ENCODE measurements at regions not wholly inside any gene's neighbourhood (a gene's known extent, or its start where the extent isn't known, plus 50 kb on each side); places are given as distances from the start of the nearest gene placed in this dataset.

DNA sequence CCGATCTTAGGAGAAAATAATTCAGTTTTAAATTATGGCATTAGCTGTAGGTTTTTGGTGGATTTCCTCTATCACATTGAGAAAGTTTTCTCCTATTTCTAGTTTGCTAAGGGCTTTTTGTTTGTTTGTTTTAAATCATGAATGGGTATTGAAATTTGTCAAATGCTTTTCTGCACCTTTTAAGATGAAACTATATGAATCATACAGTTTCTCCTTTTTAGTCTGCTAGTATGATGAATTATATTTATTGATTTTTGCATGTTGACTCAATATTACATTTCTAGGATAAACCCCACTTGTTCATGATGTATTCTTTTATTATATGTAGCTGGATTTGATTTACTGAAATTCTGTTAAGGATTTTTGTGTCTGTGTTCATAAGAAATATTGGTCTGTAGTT is 70.3 kb upstream of the PIP4K2A start:
- no peaks in the 10 kb centered on the region for H3K4me1 ChIP-seq (ENCODE audit: control insufficient read depth, insufficient read depth, low read length)
- POLR2A ChIA-PET, result no interaction called here
- H3K27me3 ChIP-seq (replicated peaks in 1 of 2; ENCODE audit: control insufficient read depth in 2 of 2, insufficient read depth in 2 of 2, low read length in 1 of 2), result no peaks in the 10 kb centered on the region
- DNase-seq (ENCODE audit: low read depth, low spot score) (no peak), FAIRE-seq (no peak), ATAC-seq (no peak)
- no peaks in the 10 kb centered on the region for H3K36me3 ChIP-seq (ENCODE audit: control insufficient read depth in 2 of 2, insufficient read depth in 2 of 2, low read length in 1 of 2)
- in situ Hi-C loops (cut with MboI), result no loop called here
- SMC1A ChIA-PET (ENCODE audit: uncharacterized antibody, unreplicated experiment), result interaction anchor here (1.1 kb wide), 1 partner anchor 49 kb away, joined by 3 read pairs; no protein-coding TSS in a partner anchor
- no peaks in the 10 kb centered on the region for H3K79me2 ChIP-seq (ENCODE audit: control insufficient read depth, insufficient read depth, low read length)
- CTCF ChIA-PET, result no interaction called here
- TF ChIP-seq CBFB (IDR thresholded peaks at IDR 0.05; ENCODE audit: low read depth) (no peak), SMAD1 (IDR thresholded peaks at IDR 0.05; ENCODE audit: low read depth, partially characterized antibody) (no peak), JUNB (IDR thresholded peaks at IDR 0.05) (peak; percentile 52; the same call in 1 of the 2 replicates)
- no peak overlapping the region for H3K27ac ChIP-seq (ENCODE audit: control insufficient read depth, insufficient read depth)
- H2AFZ ChIP-seq (ENCODE audit: control insufficient read depth, low read depth, low read length), result no peak overlapping the region
- H3K9me3 ChIP-seq (replicated peaks; ENCODE audit: control insufficient read depth, insufficient read depth, low read length), result no peaks in the 10 kb centered on the region
- 42% methylated on average over 1 of the region's 1 CpG for WGBS (ENCODE audit: insufficient coverage, insufficient replicate concordance, low lambda C conversion rate, missing lambda C conversion rate)
- intact Hi-C loops (cut with micrococcal nuclease; ENCODE audit: unreplicated experiment), result no loop called here
- no peak overlapping the region for H3K4me2 ChIP-seq (ENCODE audit: control insufficient read depth, insufficient read depth)
- no peak overlapping the region for H3K4me3 ChIP-seq
- RAD21 ChIA-PET (ENCODE audit: unreplicated experiment), result interaction anchor here (0.6 to 1.5 kb wide), 2 partner anchors 11 to 47 kb away, joined by 3 to 4 read pairs; no protein-coding TSS in a partner anchor
- no TSS peak for BruUV-seq (replicated peaks)
- H3K9ac ChIP-seq (ENCODE audit: control insufficient read depth, insufficient read depth, low read length), result no peak overlapping the region
- no peaks in the 10 kb centered on the region for H4K20me1 ChIP-seq (ENCODE audit: control insufficient read depth, insufficient read depth)

DNA sequence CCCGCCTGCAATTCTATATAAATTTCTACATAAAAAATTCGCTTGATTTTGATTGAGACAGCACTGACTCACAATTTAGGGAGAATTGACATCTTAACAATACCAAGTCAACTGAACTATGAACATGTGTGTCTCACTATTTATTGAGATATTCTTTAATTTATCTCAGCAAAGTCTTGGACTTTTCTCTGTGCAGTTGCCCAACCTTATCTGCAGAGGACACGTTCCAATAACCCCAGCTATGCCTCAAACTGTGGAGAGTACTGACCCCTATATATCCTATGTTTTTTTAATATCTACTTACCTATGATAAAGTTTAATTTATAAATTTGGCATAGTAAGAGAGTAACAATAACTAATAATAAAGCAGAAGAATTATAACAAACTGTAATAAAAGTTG is 69.4 kb upstream of the PIP4K2A start:
- WGBS (ENCODE audit: insufficient coverage, insufficient replicate concordance, low lambda C conversion rate, missing lambda C conversion rate), result 37% methylated on average over 3 of the region's 3 CpGs
- CTCF ChIA-PET, result no interaction called here
- FAIRE-seq, result no peak
- TF ChIP-seq SPI1 (IDR thresholded peaks at IDR 0.05; ENCODE audit: borderline replicate concordance, insufficient read depth, low read depth, low read length) (no peak), RBBP5 (conservative IDR thresholded peaks at IDR 0.05) (no peak), EED (IDR thresholded peaks at IDR 0.05; ENCODE audit: low read depth) (no peak), IKZF1 (conservative IDR thresholded peaks at IDR 0.05) (no peak), MEF2A (IDR thresholded peaks at IDR 0.05; ENCODE audit: insufficient read depth, low read depth, low read length) (no peak), TCF7 (IDR thresholded peaks at IDR 0.05; ENCODE audit: borderline replicate concordance) (no peak), YBX1 (IDR thresholded peaks at IDR 0.05) (no peak)
- TF ChIP-seq, protein P1, sequence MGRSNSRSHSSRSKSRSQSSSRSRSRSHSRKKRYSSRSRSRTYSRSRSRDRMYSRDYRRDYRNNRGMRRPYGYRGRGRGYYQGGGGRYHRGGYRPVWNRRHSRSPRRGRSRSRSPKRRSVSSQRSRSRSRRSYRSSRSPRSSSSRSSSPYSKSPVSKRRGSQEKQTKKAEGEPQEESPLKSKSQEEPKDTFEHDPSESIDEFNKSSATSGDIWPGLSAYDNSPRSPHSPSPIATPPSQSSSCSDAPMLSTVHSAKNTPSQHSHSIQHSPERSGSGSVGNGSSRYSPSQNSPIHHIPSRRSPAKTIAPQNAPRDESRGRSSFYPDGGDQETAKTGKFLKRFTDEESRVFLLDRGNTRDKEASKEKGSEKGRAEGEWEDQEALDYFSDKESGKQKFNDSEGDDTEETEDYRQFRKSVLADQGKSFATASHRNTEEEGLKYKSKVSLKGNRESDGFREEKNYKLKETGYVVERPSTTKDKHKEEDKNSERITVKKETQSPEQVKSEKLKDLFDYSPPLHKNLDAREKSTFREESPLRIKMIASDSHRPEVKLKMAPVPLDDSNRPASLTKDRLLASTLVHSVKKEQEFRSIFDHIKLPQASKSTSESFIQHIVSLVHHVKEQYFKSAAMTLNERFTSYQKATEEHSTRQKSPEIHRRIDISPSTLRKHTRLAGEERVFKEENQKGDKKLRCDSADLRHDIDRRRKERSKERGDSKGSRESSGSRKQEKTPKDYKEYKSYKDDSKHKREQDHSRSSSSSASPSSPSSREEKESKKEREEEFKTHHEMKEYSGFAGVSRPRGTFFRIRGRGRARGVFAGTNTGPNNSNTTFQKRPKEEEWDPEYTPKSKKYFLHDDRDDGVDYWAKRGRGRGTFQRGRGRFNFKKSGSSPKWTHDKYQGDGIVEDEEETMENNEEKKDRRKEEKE (IDR thresholded peaks at IDR 0.05), result no peak
- TF ChIP-seq, protein P2, sequence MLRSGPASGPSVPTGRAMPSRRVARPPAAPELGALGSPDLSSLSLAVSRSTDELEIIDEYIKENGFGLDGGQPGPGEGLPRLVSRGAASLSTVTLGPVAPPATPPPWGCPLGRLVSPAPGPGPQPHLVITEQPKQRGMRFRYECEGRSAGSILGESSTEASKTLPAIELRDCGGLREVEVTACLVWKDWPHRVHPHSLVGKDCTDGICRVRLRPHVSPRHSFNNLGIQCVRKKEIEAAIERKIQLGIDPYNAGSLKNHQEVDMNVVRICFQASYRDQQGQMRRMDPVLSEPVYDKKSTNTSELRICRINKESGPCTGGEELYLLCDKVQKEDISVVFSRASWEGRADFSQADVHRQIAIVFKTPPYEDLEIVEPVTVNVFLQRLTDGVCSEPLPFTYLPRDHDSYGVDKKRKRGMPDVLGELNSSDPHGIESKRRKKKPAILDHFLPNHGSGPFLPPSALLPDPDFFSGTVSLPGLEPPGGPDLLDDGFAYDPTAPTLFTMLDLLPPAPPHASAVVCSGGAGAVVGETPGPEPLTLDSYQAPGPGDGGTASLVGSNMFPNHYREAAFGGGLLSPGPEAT (IDR thresholded peaks at IDR 0.05; ENCODE audit: low read depth), result no peak

More for the DNA sequence above, 69.4 kb upstream of the PIP4K2A start:
- in situ Hi-C loops (cut with MboI) (no loop called here), intact Hi-C loops (cut with micrococcal nuclease; ENCODE audit: unreplicated experiment) (no loop called here)
- Histone ChIP-seq H3K27me3 (replicated peaks in 1 of 2; ENCODE audit: control insufficient read depth in 2 of 2, insufficient read depth in 2 of 2, low read length in 1 of 2) (no peaks in the 10 kb centered on the region), H2AFZ (ENCODE audit: control insufficient read depth, low read depth, low read length) (no peak overlapping the region), H3K4me2 (ENCODE audit: control insufficient read depth, insufficient read depth) (no peak overlapping the region), H3K79me2 (ENCODE audit: control insufficient read depth, insufficient read depth, low read length) (no peaks in the 10 kb centered on the region), H3K9me3 (replicated peaks; ENCODE audit: control insufficient read depth, insufficient read depth, low read length) (no peaks in the 10 kb centered on the region), H4K20me1 (ENCODE audit: control insufficient read depth, insufficient read depth) (no peaks in the 10 kb centered on the region), H3K27ac (ENCODE audit: control insufficient read depth, insufficient read depth) (no peak overlapping the region), H3K4me3 (no peak overlapping the region), H3K4me1 (ENCODE audit: control insufficient read depth, insufficient read depth, low read length) (no peaks in the 10 kb centered on the region), H3K36me3 (ENCODE audit: control insufficient read depth in 2 of 2, insufficient read depth in 2 of 2, low read length in 1 of 2) (no peaks in the 10 kb centered on the region), H3K9ac (ENCODE audit: control insufficient read depth, insufficient read depth, low read length) (no peak overlapping the region)
- no peak for DNase-seq (ENCODE audit: low read depth, low spot score)
- ChIA-PET SMC1A (ENCODE audit: uncharacterized antibody, unreplicated experiment) (no interaction called here), POLR2A (no interaction called here), RAD21 (ENCODE audit: unreplicated experiment) (no interaction called here)
- ATAC-seq, result no peak
- no TSS peak for BruUV-seq (replicated peaks)
